ENCODE measurements at regions not wholly inside any gene's neighbourhood (a gene's known extent, or its start where the extent isn't known, plus 50 kb on each side); places are given as distances from the start of the nearest gene placed in this dataset.

DNA sequence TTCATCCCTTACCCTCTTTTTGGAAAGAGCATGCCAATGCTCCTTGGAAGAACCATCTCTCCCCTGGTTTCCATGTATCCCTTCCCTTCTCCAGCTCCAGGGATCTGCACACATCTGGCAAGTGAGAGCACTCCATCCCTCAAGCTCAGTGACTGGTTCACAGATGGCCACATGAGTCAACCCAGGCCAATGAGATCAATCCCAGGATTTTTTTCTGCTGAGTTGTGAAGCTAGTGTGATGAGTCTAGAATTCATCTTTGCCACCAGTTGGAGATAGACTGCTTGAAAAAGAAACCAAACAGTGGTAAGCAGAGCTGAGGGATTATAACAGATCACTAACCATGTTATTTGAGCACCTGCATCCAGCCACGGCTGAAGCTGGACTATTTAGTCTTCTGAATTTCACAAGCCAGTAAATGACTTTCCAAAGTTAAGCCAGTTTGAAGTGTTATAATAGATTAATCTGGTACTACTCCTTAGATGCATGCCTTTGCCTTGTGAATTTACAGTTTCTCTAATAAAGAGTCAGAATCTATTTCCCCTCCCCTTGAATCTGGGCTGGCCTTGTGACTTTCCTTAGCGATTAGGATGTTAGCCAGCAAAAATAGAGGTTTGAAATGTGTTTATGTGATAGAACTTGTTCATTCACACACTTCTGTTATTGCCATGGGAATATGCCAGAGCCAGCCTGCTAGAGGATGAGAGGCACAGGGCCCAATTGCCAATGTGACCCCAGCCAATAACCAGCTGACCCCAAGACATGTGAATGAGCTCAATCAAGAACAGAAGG lies 159.8 kb downstream of the WNT5A start:
- Histone ChIP-seq H3K4me3 (ENCODE audit: low read length in 3 of 3) (no peak overlapping the region), H3K27ac (ENCODE audit: low read depth in 2 of 2, low read length in 2 of 2) (no peak overlapping the region), H3K4me1 (ENCODE audit: control insufficient read depth in 2 of 3, insufficient read depth in 2 of 3, low read depth in 1 of 3, low read length in 3 of 3) (peaks cover 0 to 2% (median 0%) of the 10 kb centered on the region in 3 donors), H3K36me3 (ENCODE audit: control insufficient read depth in 2 of 3, insufficient read depth in 3 of 3, low read length in 3 of 3) (no peaks in the 10 kb centered on the region), H3K9ac (ENCODE audit: low read length in 3 of 3) (no peak overlapping the region), H3K9me3 (ENCODE audit: control insufficient read depth in 2 of 3, insufficient read depth in 1 of 3, low read length in 3 of 3) (no peaks in the 10 kb centered on the region), H3K27me3 (ENCODE audit: control insufficient read depth, insufficient read depth, low read length) (no peaks in the 10 kb centered on the region)
- intact Hi-C loops (cut with DNase I), result no loop called here
- FAIRE-seq (no peak), DNase-seq (no peak)
- TF ChIP-seq, protein P1, sequence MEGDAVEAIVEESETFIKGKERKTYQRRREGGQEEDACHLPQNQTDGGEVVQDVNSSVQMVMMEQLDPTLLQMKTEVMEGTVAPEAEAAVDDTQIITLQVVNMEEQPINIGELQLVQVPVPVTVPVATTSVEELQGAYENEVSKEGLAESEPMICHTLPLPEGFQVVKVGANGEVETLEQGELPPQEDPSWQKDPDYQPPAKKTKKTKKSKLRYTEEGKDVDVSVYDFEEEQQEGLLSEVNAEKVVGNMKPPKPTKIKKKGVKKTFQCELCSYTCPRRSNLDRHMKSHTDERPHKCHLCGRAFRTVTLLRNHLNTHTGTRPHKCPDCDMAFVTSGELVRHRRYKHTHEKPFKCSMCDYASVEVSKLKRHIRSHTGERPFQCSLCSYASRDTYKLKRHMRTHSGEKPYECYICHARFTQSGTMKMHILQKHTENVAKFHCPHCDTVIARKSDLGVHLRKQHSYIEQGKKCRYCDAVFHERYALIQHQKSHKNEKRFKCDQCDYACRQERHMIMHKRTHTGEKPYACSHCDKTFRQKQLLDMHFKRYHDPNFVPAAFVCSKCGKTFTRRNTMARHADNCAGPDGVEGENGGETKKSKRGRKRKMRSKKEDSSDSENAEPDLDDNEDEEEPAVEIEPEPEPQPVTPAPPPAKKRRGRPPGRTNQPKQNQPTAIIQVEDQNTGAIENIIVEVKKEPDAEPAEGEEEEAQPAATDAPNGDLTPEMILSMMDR (IDR thresholded peaks at IDR 0.05; ENCODE audit: borderline replicate concordance, extremely low read depth, insufficient read depth), result no peak

DNA sequence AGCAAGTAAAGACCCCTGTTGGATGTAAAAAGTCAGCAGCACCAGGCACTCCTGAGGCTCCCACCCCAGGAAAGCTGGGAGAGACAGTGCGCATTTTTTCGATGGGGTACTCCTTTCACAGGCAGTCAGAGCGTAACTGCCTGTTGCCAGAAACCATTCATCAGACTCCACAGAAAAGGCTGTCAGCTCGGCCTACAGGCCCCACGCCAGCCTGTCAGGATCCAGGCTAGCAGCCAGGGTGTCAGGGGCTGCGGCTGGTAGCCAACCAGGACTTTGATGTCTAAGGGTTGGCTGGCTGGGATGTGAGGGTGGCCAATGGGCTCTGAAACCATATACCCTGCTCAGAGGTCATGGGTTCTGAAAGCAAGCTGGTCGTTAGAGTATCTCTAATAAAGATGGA lies 164.5 kb downstream of the WNT5A start:
- peak in 4 of 5 donors; percentile 35 to 59 (median 53) for DNase-seq
- no peaks in the 10 kb centered on the region for H3K4me1 ChIP-seq (ENCODE audit: control insufficient read depth in 2 of 3, insufficient read depth in 2 of 3, low read depth in 1 of 3, low read length in 3 of 3)
- no peak overlapping the region for H3K9ac ChIP-seq (ENCODE audit: low read length in 3 of 3)
- no peak overlapping the region for H3K4me3 ChIP-seq (ENCODE audit: low read length in 3 of 3)
- intact Hi-C loops (cut with DNase I), result no loop called here
- TF ChIP-seq, protein P1 (IDR thresholded peaks at IDR 0.05; ENCODE audit: borderline replicate concordance, extremely low read depth, insufficient read depth), result no peak
- H3K27ac ChIP-seq (ENCODE audit: low read depth in 2 of 2, low read length in 2 of 2), result no peak overlapping the region
- FAIRE-seq, result no peak
- H3K36me3 ChIP-seq (ENCODE audit: control insufficient read depth in 2 of 3, insufficient read depth in 3 of 3, low read length in 3 of 3), result no peaks in the 10 kb centered on the region
- no peaks in the 10 kb centered on the region for H3K9me3 ChIP-seq (ENCODE audit: control insufficient read depth in 2 of 3, insufficient read depth in 1 of 3, low read length in 3 of 3)
- H3K27me3 ChIP-seq (ENCODE audit: control insufficient read depth, insufficient read depth, low read length), result no peaks in the 10 kb centered on the region

GRCh38 chr3:55320928-55321327 lies 166.2 kb downstream of the WNT5A start:
- Histone ChIP-seq H3K4me3 (ENCODE audit: low read length in 3 of 3) (no peak overlapping the region), H3K27me3 (ENCODE audit: control insufficient read depth, insufficient read depth, low read length) (no peaks in the 10 kb centered on the region), H3K9me3 (ENCODE audit: control insufficient read depth in 2 of 3, insufficient read depth in 1 of 3, low read length in 3 of 3) (no peaks in the 10 kb centered on the region), H3K4me1 (ENCODE audit: control insufficient read depth in 2 of 3, insufficient read depth in 2 of 3, low read depth in 1 of 3, low read length in 3 of 3) (no peaks in the 10 kb centered on the region), H3K27ac (ENCODE audit: low read depth in 2 of 2, low read length in 2 of 2) (no peak overlapping the region), H3K36me3 (ENCODE audit: control insufficient read depth in 2 of 3, insufficient read depth in 3 of 3, low read length in 3 of 3) (no peaks in the 10 kb centered on the region), H3K9ac (ENCODE audit: low read length in 3 of 3) (no peak overlapping the region)
- FAIRE-seq (no peak), DNase-seq (no peak)
- intact Hi-C loops (cut with DNase I), result no loop called here
- TF ChIP-seq, protein P1 (IDR thresholded peaks at IDR 0.05; ENCODE audit: borderline replicate concordance, extremely low read depth, insufficient read depth), result no peak
